NCI-H345 (cell line): ENCODE measurements at regions not wholly inside any gene's neighbourhood (a gene's known extent, or its start where the extent isn't known, plus 50 kb on each side); places are given as distances from the start of the nearest gene placed in this dataset.
"Not testable (repeated sequence)": the region's sequence is repeated elsewhere in the genome, so short reads cannot be mapped to it uniquely, and the experiment has no call there.

Experiments used
- DNase-seq: peaks from one replicate; lab custom pipeline; 2025; lab: John Stamatoyannopoulos, UW

GRCh38 chr14:56351861-56352260, 227.7 kb upstream of the TMEM260 start:
- DNase-seq = no peak

DNA sequence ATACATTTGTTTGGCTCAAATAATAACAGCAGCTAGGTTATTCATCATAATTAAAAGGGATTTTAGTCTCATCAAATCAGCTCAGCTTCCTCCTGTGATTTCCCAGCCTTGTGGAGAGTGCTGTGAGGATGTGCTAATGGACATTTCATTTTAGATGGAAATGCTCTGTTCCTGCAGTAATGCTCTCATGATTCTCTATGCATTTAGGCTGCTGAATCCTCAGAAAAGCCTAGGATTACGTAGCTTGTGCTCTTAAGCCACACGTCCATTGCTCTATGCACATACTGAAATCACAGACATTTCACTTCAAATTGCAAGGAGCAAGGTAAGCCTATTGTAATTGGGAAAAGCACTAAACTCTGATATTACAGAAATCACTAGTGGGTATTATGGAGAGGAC, 226.6 kb upstream of the TMEM260 start:
- no peak for DNase-seq

DNA sequence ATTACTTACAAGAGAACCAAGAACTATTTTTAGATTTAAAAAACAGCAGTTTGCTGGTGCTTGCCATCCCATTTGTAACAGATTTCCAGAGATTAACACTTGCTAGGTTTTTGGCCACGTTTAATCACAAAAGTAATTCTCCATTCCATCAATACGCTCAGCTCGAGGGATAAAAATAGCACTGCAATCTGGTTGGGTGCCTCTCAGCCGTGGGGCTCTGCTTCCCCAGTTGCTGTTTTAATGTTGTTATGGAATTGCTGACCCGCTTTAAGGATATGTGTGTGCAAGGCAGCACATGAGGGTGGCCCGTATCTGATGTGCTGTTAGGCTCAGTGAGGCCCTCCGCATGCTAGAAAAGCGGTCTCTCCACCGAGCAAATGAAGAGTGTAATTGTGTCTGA, 222.2 kb upstream of the TMEM260 start:
- no peak for DNase-seq

DNA sequence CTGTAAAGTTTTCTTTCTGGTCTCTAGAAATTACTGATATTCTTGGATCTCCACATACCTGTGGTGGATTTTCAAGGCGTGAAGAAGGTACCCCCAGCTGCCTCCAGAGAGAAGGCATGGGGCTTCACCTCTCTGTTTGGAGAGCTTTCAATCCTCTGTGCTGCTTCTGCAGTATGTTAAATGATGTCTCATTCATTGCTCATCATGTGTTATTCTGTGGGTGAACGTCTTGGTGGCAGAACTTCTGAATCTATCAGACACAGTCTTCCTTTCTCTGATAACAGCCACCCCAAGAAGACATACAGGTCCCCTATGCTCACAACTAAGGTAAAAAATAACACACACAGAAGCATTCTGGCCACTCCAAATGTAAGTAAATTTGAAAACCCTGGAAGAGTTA, 221.3 kb upstream of the TMEM260 start:
- no peak for DNase-seq

DNA sequence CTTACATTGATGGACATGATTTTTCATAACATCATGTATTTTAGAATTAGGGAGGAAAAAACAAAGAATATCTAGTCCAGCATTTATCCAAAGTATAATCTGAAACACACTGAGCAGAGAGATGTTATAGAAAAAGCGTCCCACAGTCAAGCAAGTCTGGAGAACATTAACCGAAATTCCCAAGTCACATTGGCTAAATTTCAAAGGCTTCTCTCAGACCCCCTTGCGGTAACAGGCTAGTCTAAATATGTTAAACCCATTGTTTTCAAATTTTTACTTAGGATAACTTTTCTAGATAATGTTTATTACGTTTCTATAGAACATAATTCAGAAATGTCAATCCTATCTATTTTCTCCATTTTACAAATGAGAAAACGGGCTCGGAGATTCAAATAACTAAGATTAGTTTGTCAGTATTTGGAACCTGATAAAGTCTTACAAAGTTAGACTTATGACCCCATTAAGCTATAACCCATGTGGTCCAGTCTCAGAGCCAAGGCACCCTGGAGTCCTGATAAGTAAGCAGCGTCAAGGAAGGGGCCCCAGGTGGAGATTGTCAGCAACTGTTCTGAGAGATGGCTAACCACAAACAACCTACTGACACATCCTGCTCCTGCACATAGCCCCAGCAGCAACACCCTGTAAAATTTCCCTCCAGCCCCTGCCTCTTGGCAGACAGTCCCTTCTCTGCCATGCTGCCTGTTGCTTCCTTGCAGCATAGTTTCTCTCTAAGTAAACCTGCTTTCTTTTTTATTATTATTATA, 220.6 kb upstream of the TMEM260 start:
- DNase-seq = no peak

DNA sequence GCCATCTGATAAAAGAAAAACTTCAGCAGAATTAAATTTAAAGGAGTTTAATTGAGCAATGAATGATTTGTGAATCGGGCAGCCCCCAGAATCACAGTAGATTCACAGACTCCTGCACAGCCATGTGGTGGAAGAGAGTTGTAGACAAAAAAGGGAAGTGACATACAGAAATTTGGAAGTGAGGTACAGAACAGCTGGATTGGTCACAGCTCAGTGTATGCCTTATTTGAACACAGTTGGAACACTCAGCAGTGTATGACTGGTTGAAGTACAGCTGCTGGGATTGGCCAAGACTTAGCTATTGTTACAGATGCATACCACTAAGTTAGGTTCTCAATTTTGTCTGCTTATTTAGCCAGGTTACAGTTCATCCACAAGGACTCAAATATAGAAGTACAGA, 213.9 kb upstream of the TMEM260 start:
- DNase-seq = not testable (repeated sequence)

- no peak for DNase-seq
These were observed 212.2 kb upstream of the TMEM260 start for GRCh38 chr14:56367416-56367815.

DNA sequence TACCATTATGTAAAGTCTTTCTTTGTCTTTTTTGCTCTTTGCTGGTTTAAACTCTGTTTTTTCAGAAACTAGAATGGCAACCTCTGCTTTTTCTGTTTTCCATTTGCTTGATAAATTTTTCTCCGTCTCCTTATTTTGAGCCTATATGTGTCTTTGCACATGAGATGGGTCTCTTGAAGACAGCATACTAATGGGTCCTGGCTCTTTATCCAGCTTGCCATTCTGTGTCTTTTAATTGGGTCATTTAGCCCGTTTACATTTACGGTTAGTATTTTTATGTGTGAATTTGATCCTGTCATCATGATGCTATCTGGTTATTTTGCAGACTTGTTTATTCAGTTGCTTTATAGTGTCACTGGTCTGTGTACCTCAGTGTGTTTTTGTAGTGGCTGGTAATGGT, 207.9 kb upstream of the TMEM260 start:
- no peak for DNase-seq

GRCh38 chr14:56374421-56374820, 205.2 kb upstream of the TMEM260 start:
- DNase-seq = no peak

DNA sequence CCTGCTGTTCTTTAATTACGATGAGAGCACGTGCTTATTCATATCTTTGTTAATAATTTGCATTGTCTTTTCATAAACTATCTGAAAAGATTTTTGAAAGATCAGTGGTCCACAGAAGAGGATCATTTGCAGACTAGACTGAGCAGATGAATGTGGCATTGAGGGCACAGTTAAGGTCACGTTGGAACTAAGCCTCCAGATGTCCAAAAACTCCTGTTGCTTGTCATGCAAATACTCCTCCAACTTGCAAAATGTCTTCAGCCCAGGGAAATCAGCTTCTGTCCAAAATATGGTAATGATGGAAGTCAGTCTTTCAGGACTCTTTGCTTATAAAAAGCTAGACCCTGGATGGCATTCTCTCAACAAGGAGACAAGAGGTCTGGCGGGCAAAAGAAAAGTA, 201.6 kb upstream of the TMEM260 start:
- no peak for DNase-seq

GRCh38 chr14:56378475-56378877, 201.1 kb upstream of the TMEM260 start:
- no peak for DNase-seq

GRCh38 chr14:56379956-56380355, 199.6 kb upstream of the TMEM260 start:
- no peak for DNase-seq

- no peak for DNase-seq
These were observed 193.6 kb upstream of the TMEM260 start for GRCh38 chr14:56386024-56386423.

DNA sequence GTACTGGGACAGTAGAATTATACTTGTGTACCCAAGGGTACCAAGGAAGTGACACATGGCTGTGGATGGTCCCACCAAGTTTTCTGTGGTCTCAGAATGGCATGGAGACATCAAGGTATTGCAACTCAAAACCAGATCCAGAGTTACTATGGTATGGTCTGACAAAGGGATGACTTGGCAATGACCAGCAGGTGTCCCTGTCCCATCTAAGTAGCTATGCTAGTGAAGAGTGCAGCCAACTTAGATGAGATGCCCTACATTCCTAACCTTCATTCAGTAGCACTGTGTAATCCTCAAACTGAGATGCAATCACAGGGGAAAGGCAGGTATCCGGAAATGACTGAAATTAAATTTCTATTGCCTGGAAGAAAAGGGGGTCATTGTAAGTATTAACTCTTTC, 188.7 kb upstream of the TMEM260 start:
- DNase-seq = no peak

DNA sequence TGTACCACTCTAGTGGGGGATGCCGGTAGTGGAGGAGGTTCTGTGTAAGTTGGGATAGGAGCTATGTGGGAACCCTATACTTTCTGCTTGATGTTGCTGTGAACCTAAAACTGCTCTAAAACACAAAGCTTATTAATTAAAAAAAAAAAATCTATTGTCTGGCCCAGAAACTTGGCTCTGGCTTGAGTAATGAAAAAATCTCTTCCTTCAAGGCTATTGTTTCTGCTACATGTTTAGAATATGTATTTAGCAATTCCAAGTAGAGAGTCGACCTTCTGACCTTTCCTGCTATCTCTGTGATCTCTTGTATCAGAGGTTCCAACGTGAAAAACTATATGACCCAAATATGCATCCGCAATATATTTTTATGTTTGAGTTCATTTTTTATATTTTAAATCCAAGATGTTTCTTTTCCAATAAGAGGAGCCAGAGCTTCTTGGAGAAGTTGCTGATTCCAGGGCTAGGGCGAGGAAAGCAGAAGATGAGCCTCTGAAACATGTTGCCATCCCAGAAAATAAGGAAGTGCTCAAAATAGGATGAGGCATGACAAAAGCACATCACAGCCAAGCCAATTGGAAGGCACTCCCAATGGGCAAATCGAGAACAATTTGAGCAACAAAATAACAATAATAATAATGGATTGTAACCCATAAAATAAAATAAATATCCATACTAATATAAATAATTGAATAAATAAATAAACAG, 184.6 kb upstream of the TMEM260 start:
- DNase-seq = no peak

DNA sequence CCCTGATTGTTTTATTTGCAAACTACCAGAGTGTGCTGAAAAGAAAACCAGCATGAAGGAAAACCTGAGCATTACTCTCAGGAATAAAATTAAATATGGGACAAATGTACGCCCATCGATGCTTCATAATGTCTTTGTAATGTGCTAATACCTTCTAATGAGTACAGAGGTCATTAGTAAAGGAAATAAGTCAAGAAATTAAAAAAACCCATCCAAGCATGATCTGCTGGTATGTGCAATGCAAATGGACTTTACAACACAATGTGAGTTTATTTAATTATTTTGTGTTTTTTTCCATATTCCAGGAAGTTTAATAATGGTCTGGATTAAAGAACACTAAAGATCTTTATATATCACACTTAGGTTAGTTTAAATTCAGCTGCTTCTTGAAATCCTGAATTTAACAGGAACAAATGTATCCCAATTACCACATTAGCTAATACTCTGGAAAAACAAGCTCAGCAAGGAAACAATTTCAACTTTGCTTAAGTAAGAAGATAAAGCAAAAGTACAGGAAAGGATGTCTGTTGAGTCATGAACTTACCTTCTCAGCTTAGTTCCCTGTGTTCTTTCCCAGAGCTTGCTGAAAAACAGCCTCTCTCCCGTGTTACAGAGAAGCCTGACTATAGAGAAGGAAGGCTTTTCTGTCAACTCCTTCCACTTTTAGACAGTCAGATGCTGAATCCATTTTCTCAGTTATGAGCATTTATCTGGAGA, 179.3 kb upstream of the TMEM260 start:
- no peak for DNase-seq

GRCh38 chr14:56412468-56413434, 166.8 kb upstream of the TMEM260 start:
- no peak for DNase-seq

GRCh38 chr14:56413721-56414120, 165.9 kb upstream of the TMEM260 start:
- no peak for DNase-seq

DNA sequence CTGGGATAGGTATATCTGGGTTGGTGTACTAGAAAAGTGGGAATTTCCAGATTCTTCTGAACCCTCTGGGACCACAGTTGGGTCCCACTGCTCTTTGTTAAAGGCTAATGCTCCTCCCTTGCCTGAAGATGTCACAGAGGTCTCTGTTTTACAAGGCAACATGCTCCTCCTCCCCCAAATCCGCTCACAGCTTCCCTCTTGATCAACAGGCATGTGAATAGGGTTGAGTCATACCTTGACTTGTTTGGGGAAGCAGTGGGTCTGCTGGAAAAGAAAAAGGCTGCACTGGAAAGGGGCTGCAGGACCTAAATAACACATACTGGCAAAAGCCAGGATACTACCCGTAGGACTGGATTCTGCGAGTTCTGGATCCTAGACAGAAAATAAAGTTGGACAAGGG, 165.4 kb upstream of the TMEM260 start:
- no peak for DNase-seq

- DNase-seq = no peak
These were observed 163.4 kb upstream of the TMEM260 start for GRCh38 chr14:56416213-56416612.

- DNase-seq = no peak
These were observed 162.4 kb upstream of the TMEM260 start for GRCh38 chr14:56417173-56417572.

DNA sequence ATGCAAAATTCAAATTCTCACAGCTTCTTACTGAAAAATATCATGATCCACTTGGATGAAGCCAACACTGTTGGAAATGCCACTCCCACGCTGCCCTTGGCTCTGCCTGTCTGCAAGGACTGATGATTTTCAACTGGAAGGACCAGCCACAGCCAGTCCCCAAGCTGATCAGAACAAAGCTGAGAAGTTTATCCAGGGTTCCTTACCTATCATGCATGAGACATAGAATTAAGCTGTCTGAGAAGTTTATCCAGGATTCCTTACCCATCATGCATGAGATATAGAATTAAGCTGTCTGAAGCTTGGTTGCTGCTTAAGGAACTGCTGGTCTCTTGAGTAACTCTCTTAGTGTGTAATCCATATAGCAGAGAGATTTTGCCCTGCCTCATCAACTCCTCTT, 159.8 kb upstream of the TMEM260 start:
- DNase-seq = no peak
